ENCODE measurements at regions not wholly inside any gene's neighbourhood (a gene's known extent, or its start where the extent isn't known, plus 50 kb on each side); places are given as distances from the start of the nearest gene placed in this dataset.

DNA sequence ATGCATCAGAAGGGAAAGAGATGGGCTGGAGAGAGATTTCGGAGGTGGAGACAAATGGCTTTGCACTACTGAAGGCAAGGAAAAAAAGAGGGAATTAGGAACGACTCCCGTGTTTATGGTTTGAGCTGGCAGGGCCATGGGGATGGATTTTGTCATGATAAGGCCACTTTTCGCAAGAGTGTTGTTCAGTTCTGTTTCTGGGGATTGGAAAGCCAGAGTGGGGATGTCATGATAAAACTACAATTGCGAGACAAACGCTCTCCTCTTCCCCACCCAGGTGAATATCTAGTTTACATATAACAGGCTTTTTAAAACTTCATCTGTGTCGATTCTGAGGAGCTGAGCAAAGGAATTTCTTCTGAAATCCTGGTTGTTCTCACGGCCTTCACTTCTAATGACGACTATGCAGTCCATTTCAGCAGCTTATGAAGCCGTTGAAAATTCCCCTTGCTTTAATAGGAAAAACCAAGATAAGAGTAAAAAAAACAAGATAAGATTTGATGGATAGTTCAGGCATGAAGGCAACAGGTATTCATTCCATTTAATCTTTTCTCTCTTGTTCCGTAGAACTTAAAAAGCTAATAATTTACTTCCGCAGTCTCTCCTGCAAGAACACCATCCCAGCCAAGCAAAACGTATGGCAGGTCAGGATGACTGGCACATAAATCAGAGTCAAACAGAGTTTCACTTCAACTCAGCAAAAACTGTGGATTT lies 245.6 kb upstream of the PITRM1 start:
- POLR2A ChIA-PET (ENCODE audit: low non-redundant PET), result no interaction called here
- no peak for DNase-seq (ENCODE audit: low spot score)

DNA sequence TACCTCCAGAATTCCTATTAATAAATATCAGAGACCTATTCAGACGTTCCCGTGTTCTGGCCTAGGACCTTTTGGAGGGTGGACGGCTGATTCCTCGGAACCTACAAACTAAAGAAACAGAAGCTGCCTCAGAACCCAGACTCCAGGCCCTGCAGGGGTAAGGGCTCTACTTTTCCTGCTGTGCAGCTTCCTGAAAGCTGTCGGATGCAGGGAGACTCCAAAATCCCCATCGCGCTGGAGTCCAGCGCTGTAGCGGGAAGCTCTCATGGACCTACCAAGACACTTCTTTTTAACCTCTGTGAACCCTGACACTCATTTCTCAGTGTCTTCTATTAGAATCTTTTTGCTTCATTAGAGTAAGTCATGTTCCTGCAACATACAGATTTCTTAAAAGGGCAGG lies 244.5 kb upstream of the PITRM1 start:
- no peak for TF ChIP-seq EZH2 (IDR thresholded peaks at IDR 0.05; ENCODE audit: borderline replicate concordance, low read depth, low read length, poor library complexity, severe bottlenecking)
- no peak for TF ChIP-seq CTCF (conservative IDR thresholded peaks at IDR 0.05; ENCODE audit: low read depth, low read length)
- Histone ChIP-seq H3K4me3 (ENCODE audit: low read depth, low read length, poor library complexity, severe bottlenecking) (no peak overlapping the region), H3K4me1 (ENCODE audit: insufficient read depth, low read length, poor library complexity, severe bottlenecking) (no peaks in the 10 kb centered on the region), H3K9me3 (ENCODE audit: low read depth, low read length, poor library complexity, severe bottlenecking) (no peaks in the 10 kb centered on the region), H3K27ac (ENCODE audit: low read depth, low read length, poor library complexity, severe bottlenecking) (no peak overlapping the region), H3K36me3 (ENCODE audit: insufficient read depth, low read length, poor library complexity, severe bottlenecking) (no peaks in the 10 kb centered on the region), H3K27me3 (replicated peaks; ENCODE audit: insufficient read depth, low read depth, low read length, poor library complexity) (no peaks in the 10 kb centered on the region)
- no TSS peak for BruUV-seq (replicated peaks)
- intact Hi-C loops (cut with micrococcal nuclease; ENCODE audit: unreplicated experiment), result no loop called here
- ChIA-PET CTCF (no interaction called here), POLR2A (ENCODE audit: low non-redundant PET) (no interaction called here)
- DNase-seq (ENCODE audit: low spot score), result no peak

More for the DNA sequence above, 245.6 kb upstream of the PITRM1 start:
- BruUV-seq (replicated peaks), result no TSS peak
- Histone ChIP-seq H3K4me3 (ENCODE audit: low read depth, low read length, poor library complexity, severe bottlenecking) (no peak overlapping the region), H3K27ac (ENCODE audit: low read depth, low read length, poor library complexity, severe bottlenecking) (no peak overlapping the region), H3K9me3 (ENCODE audit: low read depth, low read length, poor library complexity, severe bottlenecking) (no peaks in the 10 kb centered on the region), H3K27me3 (replicated peaks; ENCODE audit: insufficient read depth, low read depth, low read length, poor library complexity) (no peaks in the 10 kb centered on the region), H3K4me1 (ENCODE audit: insufficient read depth, low read length, poor library complexity, severe bottlenecking) (peaks cover 2% of the 10 kb centered on the region), H3K36me3 (ENCODE audit: insufficient read depth, low read length, poor library complexity, severe bottlenecking) (no peaks in the 10 kb centered on the region)
- TF ChIP-seq CTCF (conservative IDR thresholded peaks at IDR 0.05; ENCODE audit: low read depth, low read length) (no peak), EZH2 (IDR thresholded peaks at IDR 0.05; ENCODE audit: borderline replicate concordance, low read depth, low read length, poor library complexity, severe bottlenecking) (no peak)
- CTCF ChIA-PET, result no interaction called here
- intact Hi-C loops (cut with micrococcal nuclease; ENCODE audit: unreplicated experiment), result no loop called here

DNA sequence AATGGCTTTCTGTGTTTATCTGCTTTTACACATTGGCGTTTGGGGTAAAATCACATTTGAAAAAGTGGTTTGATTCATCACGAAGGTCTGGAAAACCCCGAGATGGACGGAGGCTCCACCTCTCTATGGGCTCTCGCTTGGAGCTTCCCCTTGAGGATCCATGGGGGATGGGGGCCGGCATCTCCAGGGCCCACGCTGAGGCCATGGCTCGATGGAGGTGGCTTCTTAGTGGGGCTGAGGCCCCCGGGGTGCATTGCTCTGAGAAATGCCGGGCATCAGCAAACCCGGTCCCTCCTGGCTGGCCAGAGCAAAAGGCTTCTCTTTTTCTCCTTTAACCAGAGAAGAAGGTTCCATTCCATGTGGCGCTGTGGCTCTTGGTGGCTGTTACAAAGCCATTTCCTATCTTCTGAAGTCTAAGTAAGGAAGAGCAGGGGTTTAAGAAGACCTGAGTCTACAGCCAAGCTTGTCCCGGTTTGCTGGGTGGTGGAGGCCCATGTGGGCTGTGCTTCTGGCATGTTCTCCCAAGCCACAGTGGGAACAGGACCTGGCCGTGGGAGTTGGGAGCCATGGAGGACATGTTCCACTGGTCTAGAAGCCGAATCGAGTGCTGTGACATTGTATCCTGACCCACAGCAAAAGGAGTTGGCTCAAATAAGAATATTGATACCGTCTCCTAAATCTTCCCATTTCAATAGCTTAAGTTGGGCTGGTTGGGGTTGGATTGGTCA lies 243.5 kb upstream of the PITRM1 start:
- POLR2A ChIA-PET (ENCODE audit: low non-redundant PET), result no interaction called here
- Histone ChIP-seq H3K27ac (ENCODE audit: low read depth, low read length, poor library complexity, severe bottlenecking) (no peak overlapping the region), H3K27me3 (replicated peaks; ENCODE audit: insufficient read depth, low read depth, low read length, poor library complexity) (no peaks in the 10 kb centered on the region), H3K4me3 (ENCODE audit: low read depth, low read length, poor library complexity, severe bottlenecking) (no peak overlapping the region), H3K9me3 (ENCODE audit: low read depth, low read length, poor library complexity, severe bottlenecking) (no peaks in the 10 kb centered on the region), H3K36me3 (ENCODE audit: insufficient read depth, low read length, poor library complexity, severe bottlenecking) (no peaks in the 10 kb centered on the region), H3K4me1 (ENCODE audit: insufficient read depth, low read length, poor library complexity, severe bottlenecking) (no peaks in the 10 kb centered on the region)
- intact Hi-C loops (cut with micrococcal nuclease; ENCODE audit: unreplicated experiment), result no loop called here
- no TSS peak for BruUV-seq (replicated peaks)
- CTCF ChIA-PET, result no interaction called here
- DNase-seq (ENCODE audit: low spot score), result no peak
- no peak for TF ChIP-seq EZH2 (IDR thresholded peaks at IDR 0.05; ENCODE audit: borderline replicate concordance, low read depth, low read length, poor library complexity, severe bottlenecking)
- TF ChIP-seq CTCF (conservative IDR thresholded peaks at IDR 0.05; ENCODE audit: low read depth, low read length), result no peak

Data from A673 (cell line).